ENCODE measurements at regions not wholly inside any gene's neighbourhood (a gene's known extent, or its start where the extent isn't known, plus 50 kb on each side); places are given as distances from the start of the nearest gene placed in this dataset.
"Not testable (repeated sequence)": the region's sequence is repeated elsewhere in the genome, so short reads cannot be mapped to it uniquely, and the experiment has no call there.

GRCh38 chr2:207428573-207428972 lies 101.2 kb upstream of the CREB1 start:
- in situ Hi-C loops (cut with HindIII; ENCODE audit: low sequenced_read_pairs): no loop called here

DNA sequence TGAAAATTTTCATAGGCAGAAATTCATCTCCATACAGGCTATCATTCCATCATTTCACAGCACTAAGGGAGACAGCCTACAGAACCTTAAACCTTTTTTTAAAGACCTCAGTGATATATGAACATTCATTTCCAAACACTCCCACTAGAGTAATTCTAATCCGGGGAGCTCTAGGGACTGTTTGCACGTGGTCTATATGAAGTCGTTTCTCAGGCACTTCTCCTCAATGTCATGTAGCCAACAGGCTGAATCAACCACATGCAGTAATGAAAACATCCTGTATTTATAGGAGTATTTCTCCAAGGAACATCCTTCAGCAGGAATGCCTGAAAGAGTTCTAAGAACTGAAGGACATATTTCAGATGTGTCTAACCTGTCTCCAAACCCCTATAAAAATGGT lies 97.3 kb upstream of the CREB1 start:
- in situ Hi-C loops (cut with HindIII; ENCODE audit: low sequenced_read_pairs): no loop called here

- in situ Hi-C loops (cut with HindIII; ENCODE audit: low sequenced_read_pairs): no loop called here
Measured at GRCh38 chr2:207434306-207434705, 95.5 kb upstream of the CREB1 start.

GRCh38 chr2:207434899-207435465 lies 94.8 kb upstream of the CREB1 start:
- in situ Hi-C loops (cut with HindIII; ENCODE audit: low sequenced_read_pairs): no loop called here

DNA sequence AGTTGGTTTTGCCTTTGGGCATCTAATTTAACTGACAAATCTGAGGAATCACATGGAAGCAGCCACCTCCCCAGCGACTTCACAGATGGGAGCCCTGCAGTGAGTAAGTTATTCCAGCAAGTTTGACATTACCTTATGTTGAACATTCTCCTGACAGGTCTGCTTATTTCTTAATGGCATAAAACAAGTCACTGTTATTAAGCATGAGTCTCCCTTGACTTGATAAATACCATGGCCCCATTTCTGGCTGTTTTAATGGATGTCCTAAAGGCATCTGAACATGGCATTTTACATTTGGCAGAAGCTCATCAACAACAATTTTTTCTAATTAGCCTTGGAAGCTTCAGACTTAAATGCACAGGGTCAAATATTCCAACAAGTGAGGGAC lies 92.6 kb upstream of the CREB1 start:
- in situ Hi-C loops (cut with HindIII; ENCODE audit: low sequenced_read_pairs): no loop called here

- in situ Hi-C loops (cut with HindIII; ENCODE audit: low sequenced_read_pairs): no loop called here
Measured at GRCh38 chr2:207437524-207438143, 92.1 kb upstream of the CREB1 start.

GRCh38 chr2:207438414-207439126 lies 91.2 kb upstream of the CREB1 start:
- in situ Hi-C loops (cut with HindIII; ENCODE audit: low sequenced_read_pairs): no loop called here

GRCh38 chr2:207439881-207440280 lies 89.9 kb upstream of the CREB1 start:
- in situ Hi-C loops (cut with HindIII; ENCODE audit: low sequenced_read_pairs): not testable (repeated sequence)

DNA sequence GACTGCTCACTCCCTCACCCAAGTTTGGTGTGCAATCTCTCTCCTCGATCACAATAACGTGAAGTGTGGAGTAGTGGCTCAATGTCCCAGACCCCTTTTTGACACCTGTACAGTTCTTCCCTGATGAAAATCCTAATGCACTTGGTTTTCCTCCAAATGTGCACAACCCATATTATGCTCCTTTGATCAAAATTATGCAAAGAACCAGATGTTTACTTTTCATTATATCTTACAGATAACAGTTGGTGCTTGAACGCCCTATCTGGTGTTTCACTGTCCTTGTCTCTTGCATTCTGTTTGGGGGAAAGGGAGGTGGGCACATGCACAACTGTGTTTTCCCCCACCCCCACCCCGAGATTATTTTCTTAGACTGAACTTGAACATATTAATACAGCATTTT lies 85.0 kb upstream of the CREB1 start:
- in situ Hi-C loops (cut with HindIII; ENCODE audit: low sequenced_read_pairs): no loop called here

- in situ Hi-C loops (cut with HindIII; ENCODE audit: low sequenced_read_pairs): no loop called here
Measured at GRCh38 chr2:207446653-207447052, 83.1 kb upstream of the CREB1 start.

DNA sequence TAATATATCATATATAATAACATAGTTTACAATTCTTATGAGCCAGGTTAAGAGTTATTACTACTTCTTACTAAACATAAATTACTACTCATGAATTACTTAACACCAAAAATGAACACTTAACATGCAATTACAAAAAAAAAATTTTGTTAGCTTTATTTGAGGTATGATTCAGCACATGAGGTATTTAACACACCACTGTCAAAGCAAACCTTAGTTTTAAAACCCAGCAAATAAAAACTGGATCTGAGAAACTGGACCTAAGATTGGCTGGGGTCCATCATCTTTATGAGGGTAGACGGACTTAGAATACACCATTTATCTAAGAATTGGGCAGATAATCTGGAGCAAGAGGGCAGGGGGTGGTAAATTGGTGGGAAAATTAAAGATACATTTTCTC lies 81.8 kb upstream of the CREB1 start:
- in situ Hi-C loops (cut with HindIII; ENCODE audit: low sequenced_read_pairs): no loop called here

- in situ Hi-C loops (cut with HindIII; ENCODE audit: low sequenced_read_pairs): no loop called here
Measured at GRCh38 chr2:207449642-207450165, 80.1 kb upstream of the CREB1 start.

DNA sequence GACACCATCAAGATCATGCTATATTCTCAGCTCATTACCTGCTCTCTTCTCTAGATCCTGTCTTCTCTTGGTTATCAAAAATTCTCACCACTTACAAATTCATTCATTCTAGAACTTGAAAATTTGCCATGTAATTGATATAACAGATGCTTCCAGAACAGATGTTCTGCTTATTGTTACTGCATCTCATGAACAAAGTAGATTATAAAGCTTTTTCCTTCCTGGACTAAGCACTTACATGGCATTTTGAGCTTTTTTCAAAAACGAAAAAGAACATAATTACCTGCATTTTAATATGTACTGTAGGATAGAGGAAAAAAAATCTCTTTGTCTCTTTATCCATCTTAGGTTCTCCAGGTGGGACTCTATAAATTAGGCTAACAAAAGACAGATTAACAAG lies 79.6 kb upstream of the CREB1 start:
- in situ Hi-C loops (cut with HindIII; ENCODE audit: low sequenced_read_pairs): no loop called here

- in situ Hi-C loops (cut with HindIII; ENCODE audit: low sequenced_read_pairs): no loop called here
Measured at GRCh38 chr2:207458582-207458981, 71.2 kb upstream of the CREB1 start.

GRCh38 chr2:207459990-207460757 lies 69.6 kb upstream of the CREB1 start:
- in situ Hi-C loops (cut with HindIII; ENCODE audit: low sequenced_read_pairs): no loop called here

- in situ Hi-C loops (cut with HindIII; ENCODE audit: low sequenced_read_pairs): no loop called here
Measured at GRCh38 chr2:207463433-207463832, 66.3 kb upstream of the CREB1 start.

DNA sequence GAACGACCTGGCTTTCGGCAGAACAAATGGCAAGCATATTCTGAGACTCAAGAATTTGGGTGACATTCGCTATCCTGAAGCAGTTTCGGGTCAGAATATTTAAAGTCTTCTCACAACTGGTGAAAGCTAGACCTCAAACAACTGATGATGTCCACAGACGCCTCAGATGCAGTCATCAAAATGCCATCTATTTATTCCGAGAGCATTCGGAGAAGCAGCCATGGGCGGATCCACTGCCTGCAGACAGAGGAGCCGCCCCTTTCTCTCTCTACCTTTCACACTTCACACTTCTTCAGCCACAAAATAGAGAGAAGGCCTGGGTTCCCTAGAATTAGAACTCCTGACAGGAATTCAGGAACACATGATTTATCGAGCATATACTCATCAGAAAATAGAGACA lies 65.8 kb upstream of the CREB1 start:
- in situ Hi-C loops (cut with HindIII; ENCODE audit: low sequenced_read_pairs): no loop called here

DNA sequence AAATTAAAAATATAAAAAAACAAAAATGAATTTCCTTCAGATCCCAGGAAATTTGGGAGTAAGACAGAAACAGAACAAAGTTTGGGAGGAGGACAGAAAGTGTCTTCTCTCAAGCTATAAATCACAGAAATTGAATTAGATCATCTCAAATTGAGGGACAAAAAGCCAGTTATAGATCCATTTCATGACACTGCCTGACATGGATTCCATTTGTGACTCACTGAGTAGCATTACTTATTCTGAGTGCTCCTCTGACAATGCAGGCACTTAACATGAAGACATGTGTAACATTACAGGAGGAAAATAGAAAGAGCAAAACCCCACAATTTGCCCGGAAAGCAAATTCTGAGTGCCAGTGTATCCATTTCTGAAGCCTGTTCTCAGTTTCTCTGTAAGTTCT lies 63.9 kb upstream of the CREB1 start:
- in situ Hi-C loops (cut with HindIII; ENCODE audit: low sequenced_read_pairs): no loop called here

GRCh38 chr2:207467716-207468347 lies 61.9 kb upstream of the CREB1 start:
- in situ Hi-C loops (cut with HindIII; ENCODE audit: low sequenced_read_pairs): no loop called here

DNA sequence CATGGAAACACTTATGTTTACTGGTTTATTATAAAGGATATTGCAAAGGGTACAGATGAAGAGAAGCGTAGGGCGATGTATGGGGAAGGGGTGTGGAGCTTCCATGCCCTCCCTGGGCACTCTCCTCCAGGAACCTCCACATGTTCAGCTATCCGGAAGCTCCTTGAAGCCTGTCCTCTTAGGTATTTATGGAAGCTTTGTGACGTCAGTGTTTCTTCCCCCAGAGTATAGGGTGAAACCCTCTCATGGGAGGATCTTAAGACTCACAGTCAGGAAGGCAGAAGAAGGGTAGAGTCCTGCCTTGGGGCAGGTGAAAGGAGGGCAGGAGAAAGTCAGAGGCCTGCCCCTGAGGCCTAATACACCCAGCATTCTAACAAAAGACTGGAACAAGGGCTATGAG lies 61.3 kb upstream of the CREB1 start:
- in situ Hi-C loops (cut with HindIII; ENCODE audit: low sequenced_read_pairs): no loop called here

GRCh38 chr2:207469451-207469850 lies 60.3 kb upstream of the CREB1 start:
- in situ Hi-C loops (cut with HindIII; ENCODE audit: low sequenced_read_pairs): no loop called here
